ENCODE measurements at regions not wholly inside any gene's neighbourhood (a gene's known extent, or its start where the extent isn't known, plus 50 kb on each side); places are given as distances from the start of the nearest gene placed in this dataset.

DNA sequence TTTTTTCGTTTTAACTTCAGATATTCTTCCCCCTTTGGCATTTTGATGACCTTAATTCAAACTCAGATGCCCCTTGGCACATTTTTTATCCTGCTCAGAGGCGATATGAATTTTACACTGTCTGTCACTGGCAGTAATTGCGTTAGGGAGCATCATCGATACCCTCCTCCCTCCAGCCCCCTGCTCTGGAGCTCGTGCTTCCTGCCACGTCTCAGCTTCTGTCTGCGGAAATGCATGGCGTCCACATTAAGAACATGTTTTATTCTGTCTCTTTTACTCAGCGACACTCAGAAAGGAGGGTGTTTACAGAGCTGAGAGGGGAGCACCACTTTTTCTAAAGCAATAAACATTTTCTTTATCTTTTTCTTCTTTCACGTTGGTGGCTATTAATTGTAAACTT is 254.2 kb downstream of the EBLN2 start:
- TF ChIP-seq, protein P1, sequence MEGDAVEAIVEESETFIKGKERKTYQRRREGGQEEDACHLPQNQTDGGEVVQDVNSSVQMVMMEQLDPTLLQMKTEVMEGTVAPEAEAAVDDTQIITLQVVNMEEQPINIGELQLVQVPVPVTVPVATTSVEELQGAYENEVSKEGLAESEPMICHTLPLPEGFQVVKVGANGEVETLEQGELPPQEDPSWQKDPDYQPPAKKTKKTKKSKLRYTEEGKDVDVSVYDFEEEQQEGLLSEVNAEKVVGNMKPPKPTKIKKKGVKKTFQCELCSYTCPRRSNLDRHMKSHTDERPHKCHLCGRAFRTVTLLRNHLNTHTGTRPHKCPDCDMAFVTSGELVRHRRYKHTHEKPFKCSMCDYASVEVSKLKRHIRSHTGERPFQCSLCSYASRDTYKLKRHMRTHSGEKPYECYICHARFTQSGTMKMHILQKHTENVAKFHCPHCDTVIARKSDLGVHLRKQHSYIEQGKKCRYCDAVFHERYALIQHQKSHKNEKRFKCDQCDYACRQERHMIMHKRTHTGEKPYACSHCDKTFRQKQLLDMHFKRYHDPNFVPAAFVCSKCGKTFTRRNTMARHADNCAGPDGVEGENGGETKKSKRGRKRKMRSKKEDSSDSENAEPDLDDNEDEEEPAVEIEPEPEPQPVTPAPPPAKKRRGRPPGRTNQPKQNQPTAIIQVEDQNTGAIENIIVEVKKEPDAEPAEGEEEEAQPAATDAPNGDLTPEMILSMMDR (IDR thresholded peaks at IDR 0.05; ENCODE audit: low read depth, low read length), result no peak
- no peak for TF ChIP-seq EZH2phosphoT487 (IDR thresholded peaks at IDR 0.05; ENCODE audit: low read depth)
